ENCODE measurements at regions not wholly inside any gene's neighbourhood (a gene's known extent, or its start where the extent isn't known, plus 50 kb on each side); places are given as distances from the start of the nearest gene placed in this dataset.

- Histone ChIP-seq H3K9me3 (no peaks in the 10 kb centered on the region), H3K4me3 (no peak overlapping the region)
These were observed 431.6 kb downstream of the PTPRU start for GRCh38 chr1:29667951-29668350.

GRCh38 chr1:29664711-29665110 lies 428.4 kb downstream of the PTPRU start:
- intact Hi-C loops (cut with DNase I) = no loop called here
- no peaks in the 10 kb centered on the region for H3K36me3 ChIP-seq
- peak in 1 of 2 donors; percentile 11 for DNase-seq (ENCODE audit: low spot score in 2 of 2)
- H3K27me3 ChIP-seq = no peaks in the 10 kb centered on the region
- TF ChIP-seq, protein P1, sequence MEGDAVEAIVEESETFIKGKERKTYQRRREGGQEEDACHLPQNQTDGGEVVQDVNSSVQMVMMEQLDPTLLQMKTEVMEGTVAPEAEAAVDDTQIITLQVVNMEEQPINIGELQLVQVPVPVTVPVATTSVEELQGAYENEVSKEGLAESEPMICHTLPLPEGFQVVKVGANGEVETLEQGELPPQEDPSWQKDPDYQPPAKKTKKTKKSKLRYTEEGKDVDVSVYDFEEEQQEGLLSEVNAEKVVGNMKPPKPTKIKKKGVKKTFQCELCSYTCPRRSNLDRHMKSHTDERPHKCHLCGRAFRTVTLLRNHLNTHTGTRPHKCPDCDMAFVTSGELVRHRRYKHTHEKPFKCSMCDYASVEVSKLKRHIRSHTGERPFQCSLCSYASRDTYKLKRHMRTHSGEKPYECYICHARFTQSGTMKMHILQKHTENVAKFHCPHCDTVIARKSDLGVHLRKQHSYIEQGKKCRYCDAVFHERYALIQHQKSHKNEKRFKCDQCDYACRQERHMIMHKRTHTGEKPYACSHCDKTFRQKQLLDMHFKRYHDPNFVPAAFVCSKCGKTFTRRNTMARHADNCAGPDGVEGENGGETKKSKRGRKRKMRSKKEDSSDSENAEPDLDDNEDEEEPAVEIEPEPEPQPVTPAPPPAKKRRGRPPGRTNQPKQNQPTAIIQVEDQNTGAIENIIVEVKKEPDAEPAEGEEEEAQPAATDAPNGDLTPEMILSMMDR (IDR thresholded peaks at IDR 0.05) = no peak
- no peak overlapping the region for H3K4me3 ChIP-seq
- no peak overlapping the region for H3K27ac ChIP-seq
- no peaks in the 10 kb centered on the region for H3K4me1 ChIP-seq
- H3K9me3 ChIP-seq = peaks cover 0 to 9% of the 10 kb centered on the region in 2 donors

More at GRCh38 chr1:29667951-29668350, 431.6 kb downstream of the PTPRU start:
- intact Hi-C loops (cut with DNase I) = no loop called here
- Histone ChIP-seq H3K27me3 (no peaks in the 10 kb centered on the region), H3K36me3 (no peaks in the 10 kb centered on the region), H3K27ac (no peak overlapping the region), H3K4me1 (no peaks in the 10 kb centered on the region)
- TF ChIP-seq, protein P1 (IDR thresholded peaks at IDR 0.05) = no peak
- no peak for DNase-seq (ENCODE audit: low spot score in 2 of 2)

GRCh38 chr1:29658688-29659087 lies 422.4 kb downstream of the PTPRU start:
- TF ChIP-seq, protein P1 (IDR thresholded peaks at IDR 0.05) = no peak
- Histone ChIP-seq H3K4me3 (no peak overlapping the region), H3K27me3 (no peaks in the 10 kb centered on the region), H3K36me3 (no peaks in the 10 kb centered on the region), H3K9me3 (peaks cover 0 to 16% of the 10 kb centered on the region in 2 donors), H3K27ac (no peak overlapping the region), H3K4me1 (no peaks in the 10 kb centered on the region)
- DNase-seq (ENCODE audit: low spot score in 2 of 2) = no peak
- intact Hi-C loops (cut with DNase I) = no loop called here

DNA sequence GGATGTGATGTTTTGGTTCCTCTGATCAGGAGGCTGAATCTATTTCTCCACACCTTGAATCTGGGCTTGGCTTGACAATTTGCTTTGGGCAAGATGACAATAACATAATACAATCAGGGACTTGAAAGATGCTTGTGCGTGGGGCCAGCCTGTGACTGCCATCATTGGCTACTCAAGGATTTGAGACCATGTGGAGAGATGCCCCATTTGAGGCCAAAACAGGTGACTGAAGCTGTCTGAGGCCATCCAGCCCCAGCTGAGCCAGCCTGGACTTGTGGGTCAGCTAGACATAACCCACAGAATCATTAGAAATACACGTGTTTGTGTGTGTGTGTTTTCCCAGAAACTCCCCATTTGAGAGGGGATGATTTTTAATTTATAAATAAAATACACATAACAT lies 421.5 kb downstream of the PTPRU start:
- H3K27ac ChIP-seq = no peak overlapping the region
- no peaks in the 10 kb centered on the region for H3K27me3 ChIP-seq
- TF ChIP-seq, protein P1 (IDR thresholded peaks at IDR 0.05) = no peak
- no peak overlapping the region for H3K4me3 ChIP-seq
- H3K4me1 ChIP-seq = no peaks in the 10 kb centered on the region
- no peak for DNase-seq (ENCODE audit: low spot score in 2 of 2)
- no peaks in the 10 kb centered on the region for H3K36me3 ChIP-seq
- intact Hi-C loops (cut with DNase I) = no loop called here
- peaks cover 0 to 16% of the 10 kb centered on the region in 2 donors for H3K9me3 ChIP-seq

GRCh38 chr1:29655945-29656850 lies 419.9 kb downstream of the PTPRU start:
- Histone ChIP-seq H3K27me3 (no peaks in the 10 kb centered on the region), H3K27ac (no peak overlapping the region), H3K9me3 (peaks cover 0 to 10% of the 10 kb centered on the region in 2 donors), H3K4me1 (no peaks in the 10 kb centered on the region), H3K36me3 (no peaks in the 10 kb centered on the region), H3K4me3 (no peak overlapping the region)
- intact Hi-C loops (cut with DNase I) = no loop called here
- peak in 1 of 2 donors; percentile 24 for DNase-seq (ENCODE audit: low spot score in 2 of 2)
- TF ChIP-seq, protein P1 (IDR thresholded peaks at IDR 0.05) = no peak
